Glutamatergic neuron (in vitro differentiated cells): ENCODE measurements at regions not wholly inside any gene's neighbourhood (a gene's known extent, or its start where the extent isn't known, plus 50 kb on each side); places are given as distances from the start of the nearest gene placed in this dataset.

ENCODE experiments used
- DNase-seq: peaks from one replicate; pipeline ENCODE4 v3.0.0; 2022
- H3K27ac Mint-ChIP-seq: one replicate; pipeline ENCODE4 v1.8.0; 2020; ENCODE audit warnings: mild to moderate bottlenecking, mixed read lengths, inconsistent platforms; ENCODE audit not compliant: unreplicated experiment
- H3K27me3 Mint-ChIP-seq: one replicate; pipeline ENCODE4 v1.8.0; 2020; ENCODE audit warnings: mild to moderate bottlenecking, moderate library complexity, mixed read lengths, inconsistent platforms; ENCODE audit not compliant: unreplicated experiment
- H3K36me3 Mint-ChIP-seq: one replicate; pipeline ENCODE4 v1.8.0; 2020; ENCODE audit warnings: mild to moderate bottlenecking, mixed read lengths, inconsistent platforms; ENCODE audit not compliant: unreplicated experiment
- H3K4me1 Mint-ChIP-seq: one replicate; pipeline ENCODE4 v1.8.0; 2020; ENCODE audit warnings: mild to moderate bottlenecking, low read depth, mixed read lengths, inconsistent platforms; ENCODE audit not compliant: unreplicated experiment
- H3K4me3 Mint-ChIP-seq: one replicate; pipeline ENCODE4 v1.8.0; 2020; ENCODE audit warnings: mild to moderate bottlenecking, mixed read lengths, inconsistent platforms; ENCODE audit not compliant: unreplicated experiment
- H3K9me3 Mint-ChIP-seq: one replicate; pipeline ENCODE4 v1.8.0; 2020; ENCODE audit warnings: mild to moderate bottlenecking, moderate library complexity, mixed read lengths, inconsistent platforms; ENCODE audit not compliant: unreplicated experiment
- TF ChIP-seq, protein P1 (sequence below): fragments of 200-600 bp; sonication (generic); IDR thresholded peaks from one replicate; pipeline ENCODE4 v1.5.0; 2021; ENCODE audit not compliant: partially characterized antibody, unreplicated experiment

DNA sequence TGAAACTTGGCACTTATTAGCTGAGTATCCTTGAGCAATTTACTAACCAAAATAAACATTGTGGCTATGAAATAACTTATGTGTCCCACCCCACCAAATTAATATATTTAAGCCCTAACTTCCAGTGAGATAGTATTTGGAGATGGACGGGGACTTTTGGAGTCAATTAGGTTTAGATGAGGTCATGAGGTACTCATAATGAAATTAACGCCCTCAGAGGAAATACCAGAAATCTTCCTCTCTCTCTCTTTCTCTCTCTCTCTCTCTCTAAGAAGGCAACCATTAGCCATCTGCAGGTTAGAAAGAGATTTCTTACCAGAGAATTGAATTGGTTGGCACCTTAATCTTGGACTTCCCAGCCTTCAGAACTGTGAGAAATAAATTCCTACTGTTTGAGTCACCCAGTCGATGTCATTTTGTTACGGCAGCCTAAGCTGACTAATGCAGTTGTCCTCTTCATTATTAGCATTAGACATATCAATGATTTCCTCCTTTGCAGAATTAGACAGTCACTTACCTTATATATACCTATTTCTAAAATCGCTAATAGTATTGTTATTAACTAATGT lies 1284.0 kb downstream of the FAM181B start:
- H3K4me3 Mint-ChIP-seq = no peak overlapping the region
- H3K27me3 Mint-ChIP-seq = no peaks in the 10 kb centered on the region
- no peaks in the 10 kb centered on the region for H3K36me3 Mint-ChIP-seq
- no peaks in the 10 kb centered on the region for H3K4me1 Mint-ChIP-seq
- H3K27ac Mint-ChIP-seq = no peak overlapping the region
- DNase-seq = no peak
- H3K9me3 Mint-ChIP-seq = no peaks in the 10 kb centered on the region
- TF ChIP-seq, protein P1, sequence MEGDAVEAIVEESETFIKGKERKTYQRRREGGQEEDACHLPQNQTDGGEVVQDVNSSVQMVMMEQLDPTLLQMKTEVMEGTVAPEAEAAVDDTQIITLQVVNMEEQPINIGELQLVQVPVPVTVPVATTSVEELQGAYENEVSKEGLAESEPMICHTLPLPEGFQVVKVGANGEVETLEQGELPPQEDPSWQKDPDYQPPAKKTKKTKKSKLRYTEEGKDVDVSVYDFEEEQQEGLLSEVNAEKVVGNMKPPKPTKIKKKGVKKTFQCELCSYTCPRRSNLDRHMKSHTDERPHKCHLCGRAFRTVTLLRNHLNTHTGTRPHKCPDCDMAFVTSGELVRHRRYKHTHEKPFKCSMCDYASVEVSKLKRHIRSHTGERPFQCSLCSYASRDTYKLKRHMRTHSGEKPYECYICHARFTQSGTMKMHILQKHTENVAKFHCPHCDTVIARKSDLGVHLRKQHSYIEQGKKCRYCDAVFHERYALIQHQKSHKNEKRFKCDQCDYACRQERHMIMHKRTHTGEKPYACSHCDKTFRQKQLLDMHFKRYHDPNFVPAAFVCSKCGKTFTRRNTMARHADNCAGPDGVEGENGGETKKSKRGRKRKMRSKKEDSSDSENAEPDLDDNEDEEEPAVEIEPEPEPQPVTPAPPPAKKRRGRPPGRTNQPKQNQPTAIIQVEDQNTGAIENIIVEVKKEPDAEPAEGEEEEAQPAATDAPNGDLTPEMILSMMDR = no peak

DNA sequence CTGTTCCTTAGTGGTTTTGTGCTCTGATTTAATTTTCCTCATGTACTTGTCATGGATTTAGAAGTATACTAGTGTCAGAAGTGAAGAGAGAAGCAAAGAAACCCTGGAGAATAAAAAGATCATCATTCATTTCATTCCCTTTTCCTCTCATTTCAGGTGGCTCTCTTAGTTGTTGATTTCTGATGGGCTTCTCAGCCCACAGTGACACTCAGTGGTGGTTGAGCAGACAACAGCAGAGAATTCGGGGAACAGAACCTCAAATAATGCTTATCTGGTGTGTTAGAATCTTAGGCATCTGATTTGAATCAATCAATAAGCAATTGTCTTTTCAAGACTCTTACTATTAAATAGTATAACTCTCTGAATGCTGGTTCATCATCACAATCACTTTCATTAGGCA lies 1289.4 kb downstream of the FAM181B start:
- no peaks in the 10 kb centered on the region for H3K4me1 Mint-ChIP-seq
- DNase-seq = no peak
- H3K27ac Mint-ChIP-seq = no peak overlapping the region
- H3K36me3 Mint-ChIP-seq = peaks cover 4% of the 10 kb centered on the region
- H3K4me3 Mint-ChIP-seq = no peak overlapping the region
- no peaks in the 10 kb centered on the region for H3K9me3 Mint-ChIP-seq
- TF ChIP-seq, protein P1 = no peak
- H3K27me3 Mint-ChIP-seq = no peaks in the 10 kb centered on the region

DNA sequence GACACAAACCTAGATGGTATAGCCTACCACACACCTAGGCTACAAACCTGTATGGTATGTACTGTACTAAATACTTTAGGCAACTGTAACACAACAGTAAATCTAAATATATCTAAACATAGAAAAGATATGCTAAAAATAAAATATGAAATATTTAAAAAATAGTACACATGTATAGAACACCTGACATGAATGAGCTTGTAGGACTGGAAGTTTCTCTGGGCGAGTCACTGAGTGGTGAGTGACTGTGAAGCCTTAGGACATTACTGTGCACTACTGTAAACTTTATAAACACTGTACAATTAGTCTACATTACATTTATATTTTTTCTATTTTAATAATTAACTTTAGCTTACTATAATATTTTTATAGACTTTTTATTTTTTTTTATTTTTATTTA lies 1301.3 kb downstream of the FAM181B start:
- Mint-ChIP-seq H3K36me3 (no peaks in the 10 kb centered on the region), H3K27me3 (no peaks in the 10 kb centered on the region), H3K9me3 (no peaks in the 10 kb centered on the region), H3K4me1 (no peaks in the 10 kb centered on the region), H3K27ac (no peak overlapping the region), H3K4me3 (no peak overlapping the region)
- TF ChIP-seq, protein P1 = no peak
- no peak for DNase-seq

DNA sequence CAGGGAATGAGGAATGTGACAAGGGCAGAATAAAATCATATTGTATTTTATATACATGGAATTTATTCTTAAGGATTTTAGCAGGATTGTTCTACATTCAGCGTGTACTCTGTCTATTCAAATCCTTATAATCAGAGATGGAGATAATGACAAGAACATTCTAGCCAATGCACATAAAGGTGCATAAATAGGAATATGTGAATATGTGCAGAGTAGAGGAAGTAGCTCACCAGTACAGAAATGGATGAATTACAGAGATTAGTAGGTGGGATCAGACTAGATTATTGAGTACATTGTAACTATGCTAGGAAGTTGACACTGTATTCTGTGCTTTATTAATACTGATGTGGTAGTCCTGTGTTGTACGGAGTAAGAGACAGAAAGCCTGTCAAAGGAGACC lies 1308.8 kb downstream of the FAM181B start:
- no peak overlapping the region for H3K27ac Mint-ChIP-seq
- H3K9me3 Mint-ChIP-seq = no peaks in the 10 kb centered on the region
- TF ChIP-seq, protein P1 = no peak
- H3K4me3 Mint-ChIP-seq = no peak overlapping the region
- H3K36me3 Mint-ChIP-seq = no peaks in the 10 kb centered on the region
- H3K27me3 Mint-ChIP-seq = no peaks in the 10 kb centered on the region
- peaks cover 2% of the 10 kb centered on the region for H3K4me1 Mint-ChIP-seq
- DNase-seq = no peak

DNA sequence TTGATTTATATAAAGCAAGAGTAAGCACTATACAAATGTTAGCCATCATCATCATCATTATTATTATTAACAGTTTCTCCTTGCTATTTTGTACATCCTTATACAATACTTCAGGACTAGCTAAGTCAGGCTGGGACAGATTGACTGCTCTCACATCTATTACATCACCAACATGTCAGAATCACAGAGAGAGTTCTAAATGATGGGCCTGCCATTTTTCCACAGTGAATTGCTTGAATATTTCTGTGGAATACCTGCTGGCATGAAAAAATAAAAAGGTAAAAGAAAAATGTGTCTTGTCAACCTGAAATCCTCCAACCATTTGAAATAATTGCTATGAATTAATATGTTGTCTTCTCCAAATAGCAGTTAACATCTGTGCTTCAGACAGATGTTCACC lies 1311.3 kb downstream of the FAM181B start:
- no peak overlapping the region for H3K4me3 Mint-ChIP-seq
- no peaks in the 10 kb centered on the region for H3K36me3 Mint-ChIP-seq
- TF ChIP-seq, protein P1 = no peak
- H3K27ac Mint-ChIP-seq = no peak overlapping the region
- peaks cover 2% of the 10 kb centered on the region for H3K4me1 Mint-ChIP-seq
- DNase-seq = no peak
- H3K27me3 Mint-ChIP-seq = no peaks in the 10 kb centered on the region
- no peaks in the 10 kb centered on the region for H3K9me3 Mint-ChIP-seq
